ENCODE measurements at regions not wholly inside any gene's neighbourhood (a gene's known extent, or its start where the extent isn't known, plus 50 kb on each side); places are given as distances from the start of the nearest gene placed in this dataset.

GRCh38 chr21:38651570-38651969 is 153.3 kb upstream of the ERG start:
- TF ChIP-seq CTCF (conservative IDR thresholded peaks at IDR 0.05 in 1 of 2, IDR thresholded peaks at IDR 0.05 in 1 of 2; ENCODE audit: low read depth in 1 of 2, low read length in 2 of 2), result no peak
- TF ChIP-seq EZH2 (IDR thresholded peaks at IDR 0.05; ENCODE audit: low read length, missing control alignments), result no peak

All from fibroblast of lung (primary cell).